Smooth muscle cell (in vitro differentiated cells): ENCODE measurements at regions not wholly inside any gene's neighbourhood (a gene's known extent, or its start where the extent isn't known, plus 50 kb on each side); places are given as distances from the start of the nearest gene placed in this dataset.

Source experiments
- DNase-seq: peaks from one replicate; lab custom pipeline; 2025; ENCODE audit not compliant: unreplicated experiment; lab: John Stamatoyannopoulos, UW
- H2AFZ ChIP-seq: fragments of 200-600 bp; sonication (generic); 2 replicates; pipeline ENCODE4 v1.6.0; 2016; ENCODE audit warnings: antibody characterized with exemption, low read depth, mild to moderate bottlenecking
- H3F3A ChIP-seq: fragments of 200-600 bp; sonication (generic); 2 replicates; pipeline ENCODE4 v1.6.0; 2017; ENCODE audit warnings: antibody characterized with exemption, low read depth
- H3K27ac ChIP-seq: fragments of 200-600 bp; sonication (generic); 2 replicates; pipeline ENCODE4 v1.5.1; 2016; ENCODE audit warnings: low read depth, mild to moderate bottlenecking
- H3K27me3 ChIP-seq: fragments of 200-600 bp; sonication (generic); 2 replicates; pipeline ENCODE4 v1.6.1; 2016; ENCODE audit warnings: low read depth, mild to moderate bottlenecking
- H3K36me3 ChIP-seq: fragments of 200-600 bp; sonication (generic); 2 replicates; pipeline ENCODE4 v1.5.1; 2016; ENCODE audit warnings: low read depth
- H3K4me1 ChIP-seq: fragments of 200-600 bp; sonication (generic); 2 replicates; pipeline ENCODE4 v1.5.1; 2016; ENCODE audit warnings: low read depth
- H3K4me2 ChIP-seq: fragments of 200-600 bp; sonication (generic); 2 replicates; pipeline ENCODE4 v1.6.0; 2016; ENCODE audit warnings: mild to moderate bottlenecking
- H3K4me3 ChIP-seq: fragments of 200-600 bp; sonication (generic); 2 replicates; pipeline ENCODE4 v1.5.1; 2016; ENCODE audit warnings: mild to moderate bottlenecking
- H3K79me2 ChIP-seq: fragments of 200-600 bp; sonication (generic); 2 replicates; pipeline ENCODE4 v1.6.0; 2016; ENCODE audit warnings: low read depth, mild to moderate bottlenecking
- H3K9ac ChIP-seq: fragments of 200-600 bp; sonication (generic); 2 replicates; pipeline ENCODE4 v1.6.0; 2016; ENCODE audit warnings: low read depth
- H3K9me3 ChIP-seq: fragments of 200-600 bp; sonication (generic); replicated peaks from 2 replicates; pipeline ENCODE4 v1.5.1; 2016; ENCODE audit warnings: low read depth
- H4K20me1 ChIP-seq: fragments of 200-600 bp; sonication (generic); 2 replicates; pipeline ENCODE4 v1.6.0; 2016; ENCODE audit warnings: low read depth
- CTCF ChIP-seq: fragments of 200-600 bp; sonication (generic); IDR thresholded peaks from 2 replicates; pipeline ENCODE4 v1.5.1; 2017; ENCODE audit warnings: borderline replicate concordance, mild to moderate bottlenecking, antibody characterized with exemption; ENCODE audit not compliant: insufficient read depth, poor library complexity, severe bottlenecking
- WGBS: methylation state at CpG from one replicate; pipeline ENCODE4 v1.1.7; 2016; ENCODE audit warnings: low lambda C conversion rate; 5-methylcytosine and 5-hydroxymethylcytosine counted together

GRCh38 chr2:167764772-167765341, 482.5 kb downstream of the STK39 start:
- Histone ChIP-seq H3K36me3 (no peaks in the 10 kb centered on the region), H3K4me2 (no peak overlapping the region), H3K9me3 (no peaks in the 10 kb centered on the region), H3F3A (no peaks in the 10 kb centered on the region), H3K27me3 (no peaks in the 10 kb centered on the region), H4K20me1 (no peaks in the 10 kb centered on the region), H2AFZ (no peak overlapping the region), H3K4me3 (no peak overlapping the region), H3K27ac (no peak overlapping the region), H3K79me2 (no peaks in the 10 kb centered on the region), H3K4me1 (peaks cover 2% of the 10 kb centered on the region), H3K9ac (no peak overlapping the region)
- 86% methylated on average over 9 of the region's 9 CpGs for WGBS
- DNase-seq = no peak
- no peak for TF ChIP-seq CTCF

GRCh38 chr2:167761465-167762136, 485.8 kb downstream of the STK39 start:
- TF ChIP-seq CTCF = no peak
- Histone ChIP-seq H2AFZ (no peak overlapping the region), H3K9me3 (no peaks in the 10 kb centered on the region), H3K4me1 (no peaks in the 10 kb centered on the region), H3K79me2 (no peaks in the 10 kb centered on the region), H3K27me3 (no peaks in the 10 kb centered on the region), H3K27ac (no peak overlapping the region), H3K36me3 (no peaks in the 10 kb centered on the region), H3K4me3 (no peak overlapping the region), H3K9ac (no peak overlapping the region), H4K20me1 (no peaks in the 10 kb centered on the region), H3K4me2 (no peak overlapping the region), H3F3A (no peaks in the 10 kb centered on the region)
- 66% methylated on average over 3 of the region's 3 CpGs for WGBS
- DNase-seq = no peak

- no peaks in the 10 kb centered on the region for H3K4me1 ChIP-seq
- no peak for TF ChIP-seq CTCF
- WGBS = 86% methylated on average over 3 of the region's 3 CpGs
Observed at GRCh38 chr2:167759531-167759930, 487.9 kb downstream of the STK39 start.

GRCh38 chr2:167758292-167758691, 489.1 kb downstream of the STK39 start:
- no peak for DNase-seq
- Histone ChIP-seq H3K4me2 (no peak overlapping the region), H3K27ac (no peak overlapping the region), H4K20me1 (no peaks in the 10 kb centered on the region), H3F3A (no peaks in the 10 kb centered on the region), H3K4me1 (no peaks in the 10 kb centered on the region), H3K9me3 (no peaks in the 10 kb centered on the region), H3K4me3 (no peak overlapping the region), H3K9ac (no peak overlapping the region), H3K27me3 (no peaks in the 10 kb centered on the region), H3K36me3 (no peaks in the 10 kb centered on the region), H3K79me2 (no peaks in the 10 kb centered on the region), H2AFZ (no peak overlapping the region)
- WGBS = 76% methylated on average over 6 of the region's 6 CpGs
- no peak for TF ChIP-seq CTCF

More at GRCh38 chr2:167759531-167759930, 487.9 kb downstream of the STK39 start:
- Histone ChIP-seq H3K79me2 (no peaks in the 10 kb centered on the region), H3K9ac (no peak overlapping the region), H3K27ac (no peak overlapping the region), H3K4me2 (no peak overlapping the region), H3K9me3 (no peaks in the 10 kb centered on the region), H2AFZ (no peak overlapping the region), H3F3A (no peaks in the 10 kb centered on the region), H3K4me3 (no peak overlapping the region), H3K36me3 (no peaks in the 10 kb centered on the region), H4K20me1 (no peaks in the 10 kb centered on the region), H3K27me3 (no peaks in the 10 kb centered on the region)
- DNase-seq = no peak
